Mesendoderm (in vitro differentiated cells): ENCODE measurements at regions not wholly inside any gene's neighbourhood (a gene's known extent, or its start where the extent isn't known, plus 50 kb on each side); places are given as distances from the start of the nearest gene placed in this dataset.

Experiments used
- DNase-seq: peaks from one replicate; pipeline ENCODE4 v3.0.0; 2013
- H2AK5ac ChIP-seq: 2 replicates; pipeline ENCODE4 v1.6.1; 2013; ENCODE audit warnings: low read length, inconsistent platforms
- H2BK120ac ChIP-seq: 2 replicates; pipeline ENCODE4 v1.6.1; 2013; ENCODE audit warnings: low read depth, mild to moderate bottlenecking, low read length, moderate library complexity, mixed read lengths
- H2BK15ac ChIP-seq: replicated peaks from 2 replicates; pipeline ENCODE4 v1.6.1; 2013; ENCODE audit warnings: low read depth, mild to moderate bottlenecking, moderate library complexity
- H2BK5ac ChIP-seq: 2 replicates; pipeline ENCODE4 v1.6.1; 2013; ENCODE audit warnings: low read length, inconsistent platforms
- H3K18ac ChIP-seq: 2 replicates; pipeline ENCODE4 v1.6.1; 2013; ENCODE audit warnings: mild to moderate bottlenecking, low read length, mixed read lengths
- H3K23ac ChIP-seq: one replicate; pipeline ENCODE4 v1.6.1; 2013; ENCODE audit warnings: low read length
- H3K27ac ChIP-seq: 2 replicates; pipeline ENCODE4 v1.5.1; 2013; ENCODE audit warnings: low read depth, mild to moderate bottlenecking, inconsistent platforms, low read length, moderate library complexity
- H3K27me3 ChIP-seq: 2 replicates; pipeline ENCODE4 v1.6.1; 2013; ENCODE audit warnings: low read length, control low read depth, mild to moderate bottlenecking, inconsistent platforms; ENCODE audit not compliant: insufficient read depth, poor library complexity
- H3K36me3 ChIP-seq: 2 replicates; pipeline ENCODE4 v1.6.1; 2013; ENCODE audit warnings: low read length, inconsistent platforms; ENCODE audit not compliant: control insufficient read depth, insufficient read depth
- H3K4ac ChIP-seq: one replicate; pipeline ENCODE4 v1.6.1; 2013; ENCODE audit warnings: low read depth, mild to moderate bottlenecking, low read length, moderate library complexity
- H3K4me1 ChIP-seq: 2 replicates; pipeline ENCODE4 v1.6.1; 2013; ENCODE audit warnings: low read depth, low read length, inconsistent platforms; ENCODE audit not compliant: control insufficient read depth
- H3K4me2 ChIP-seq: 2 replicates; pipeline ENCODE4 v1.6.1; 2013; ENCODE audit warnings: low read length
- H3K4me3 ChIP-seq: 2 replicates; pipeline ENCODE4 v1.5.1; 2013; ENCODE audit warnings: mild to moderate bottlenecking, low read length
- H3K56ac ChIP-seq: one replicate; pipeline ENCODE4 v1.6.1; 2013; ENCODE audit warnings: low read length
- H3K79me1 ChIP-seq: 2 replicates; pipeline ENCODE4 v1.6.1; 2013; ENCODE audit warnings: low read length, inconsistent platforms
- H3K79me2 ChIP-seq: 2 replicates; pipeline ENCODE4 v1.6.1; 2013; ENCODE audit warnings: mild to moderate bottlenecking, low read length; ENCODE audit not compliant: control insufficient read depth, insufficient read depth
- H3K9ac ChIP-seq: 2 replicates; pipeline ENCODE4 v1.6.1; 2013; ENCODE audit warnings: low read length, inconsistent platforms
- H4K5ac ChIP-seq: one replicate; pipeline ENCODE4 v1.6.1; 2013; ENCODE audit warnings: low read length
- H4K8ac ChIP-seq: one replicate; pipeline ENCODE4 v1.6.1; 2013; ENCODE audit warnings: low read depth, mild to moderate bottlenecking, control low read depth, low read length, moderate library complexity
- WGBS: extraction: QIAGEN DNeasy Blood & Tissue Kit; methylation state at CpG from one replicate; pipeline ENCODE4 v1.1.7; 2013; ENCODE audit warnings: low lambda C conversion rate, missing lambda C conversion rate; ENCODE audit not compliant: insufficient coverage; ENCODE audit errors: extremely low coverage; 5-methylcytosine and 5-hydroxymethylcytosine counted together

DNA sequence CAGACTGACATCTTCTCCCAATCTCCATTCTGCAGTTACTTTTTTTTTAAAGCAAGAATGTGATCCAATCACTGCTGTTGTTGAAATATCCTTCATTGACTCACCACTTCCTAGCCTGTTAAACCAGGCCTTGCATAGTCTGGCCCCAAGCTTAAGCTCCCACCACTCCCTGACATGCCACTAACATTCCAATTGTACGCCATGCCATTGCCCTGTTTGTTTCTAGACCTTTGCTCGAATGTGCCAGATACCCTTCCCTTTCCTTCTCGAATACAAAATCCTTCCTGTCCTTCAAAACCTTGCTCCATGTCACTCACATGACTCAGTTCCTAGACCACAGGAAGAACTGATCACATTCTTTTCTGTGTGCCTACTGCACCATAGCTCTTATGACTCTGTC is 224.2 kb downstream of the CYRIA start:
- no peak overlapping the region for H4K5ac ChIP-seq
- no peaks in the 10 kb centered on the region for H3K36me3 ChIP-seq
- no peak overlapping the region for H3K4me2 ChIP-seq
- H4K8ac ChIP-seq = no peak overlapping the region
- H3K79me1 ChIP-seq = no peaks in the 10 kb centered on the region
- H3K4ac ChIP-seq = no peak overlapping the region
- H2BK15ac ChIP-seq = no peak overlapping the region
- no peak overlapping the region for H3K56ac ChIP-seq
- no peak overlapping the region for H3K4me3 ChIP-seq
- no peak overlapping the region for H3K27ac ChIP-seq
- H3K9ac ChIP-seq = no peak overlapping the region
- H3K79me2 ChIP-seq = no peaks in the 10 kb centered on the region
- H3K23ac ChIP-seq = no peak overlapping the region
- H2AK5ac ChIP-seq = no peak overlapping the region
- peaks cover 1% of the 10 kb centered on the region for H3K27me3 ChIP-seq
- no CpG with 5 or more reads among the region's 3 CpGs for WGBS
- peak; percentile 20 for DNase-seq
- no peak overlapping the region for H3K18ac ChIP-seq
- H2BK120ac ChIP-seq = no peak overlapping the region
- H3K4me1 ChIP-seq = peaks cover 3% of the 10 kb centered on the region
- H2BK5ac ChIP-seq = no peak overlapping the region

DNA sequence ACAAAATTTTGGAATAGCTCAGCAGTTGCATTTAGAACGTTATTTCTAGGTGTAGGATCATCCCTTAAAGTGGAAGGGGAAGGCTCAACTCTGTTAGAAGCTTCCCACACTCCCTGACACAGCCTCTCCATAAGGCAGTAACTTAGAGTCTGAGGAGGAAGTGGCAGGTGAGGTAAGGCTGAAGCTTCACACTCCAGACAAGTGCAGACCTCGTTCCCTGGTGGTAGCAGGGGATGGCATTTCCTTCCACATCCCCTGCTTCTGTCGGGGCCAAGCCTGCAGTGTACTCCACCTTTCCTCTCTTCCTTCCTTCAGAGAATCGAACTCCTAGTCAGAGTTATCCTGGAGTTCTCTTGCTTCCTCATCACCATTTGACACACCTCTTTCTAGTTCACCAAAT is 224.7 kb downstream of the CYRIA start:
- peaks cover 1% of the 10 kb centered on the region for H3K27me3 ChIP-seq
- WGBS = no CpG with 5 or more reads among the region's 4 CpGs
- no peak overlapping the region for H3K56ac ChIP-seq
- no peak overlapping the region for H4K8ac ChIP-seq
- no peak overlapping the region for H2BK120ac ChIP-seq
- H3K4ac ChIP-seq = no peak overlapping the region
- no peak overlapping the region for H2AK5ac ChIP-seq
- H3K27ac ChIP-seq = no peak overlapping the region
- H3K4me1 ChIP-seq = peaks cover 3% of the 10 kb centered on the region
- H2BK5ac ChIP-seq = no peak overlapping the region
- H3K18ac ChIP-seq = no peak overlapping the region
- H2BK15ac ChIP-seq = no peak overlapping the region
- H3K9ac ChIP-seq = no peak overlapping the region
- no peak overlapping the region for H3K4me2 ChIP-seq
- no peak overlapping the region for H3K23ac ChIP-seq
- no peak overlapping the region for H3K4me3 ChIP-seq
- no peaks in the 10 kb centered on the region for H3K36me3 ChIP-seq
- H3K79me2 ChIP-seq = no peaks in the 10 kb centered on the region
- DNase-seq = no peak
- no peak overlapping the region for H4K5ac ChIP-seq
- no peaks in the 10 kb centered on the region for H3K79me1 ChIP-seq

DNA sequence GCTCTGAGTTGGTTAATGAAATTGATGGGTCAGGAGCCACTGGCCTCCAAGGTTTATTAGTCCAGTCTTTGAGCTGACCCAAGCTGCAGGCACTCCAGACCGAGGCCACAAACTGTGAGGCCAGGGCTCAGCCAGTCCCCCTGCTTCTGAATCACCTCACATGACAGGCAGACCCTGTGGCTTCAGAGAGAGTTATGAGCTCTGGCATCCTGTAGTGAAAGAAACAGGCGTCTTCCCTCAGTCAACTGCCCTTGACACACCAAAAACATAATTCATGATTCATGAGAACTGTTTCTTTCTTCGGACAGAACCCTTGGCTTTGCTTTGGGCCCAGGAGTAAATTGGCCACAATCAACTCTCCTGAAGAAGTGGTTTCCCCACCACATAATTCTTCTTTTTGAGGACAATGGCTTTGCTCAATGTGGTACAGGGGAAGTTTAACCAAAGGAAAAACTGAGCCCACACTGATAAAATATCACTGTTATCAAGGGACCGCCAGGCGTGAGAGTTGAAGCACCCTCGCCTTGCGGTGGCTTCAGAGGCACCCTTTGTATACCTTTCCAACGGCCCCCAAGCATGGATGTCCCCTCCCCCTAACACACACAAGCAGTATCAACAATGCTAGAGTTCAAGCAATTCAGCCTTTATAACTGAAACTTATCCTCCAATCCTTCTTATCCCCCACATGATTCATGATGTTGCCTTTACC is 226.9 kb downstream of the CYRIA start:
- no peak overlapping the region for H3K56ac ChIP-seq
- no peaks in the 10 kb centered on the region for H3K36me3 ChIP-seq
- no peak overlapping the region for H3K4me3 ChIP-seq
- no peaks in the 10 kb centered on the region for H3K79me1 ChIP-seq
- no peak overlapping the region for H3K18ac ChIP-seq
- no peak overlapping the region for H2AK5ac ChIP-seq
- H4K5ac ChIP-seq = no peak overlapping the region
- no peak overlapping the region for H3K27ac ChIP-seq
- no peak overlapping the region for H2BK120ac ChIP-seq
- no peak overlapping the region for H4K8ac ChIP-seq
- H3K4ac ChIP-seq = no peak overlapping the region
- no peak for DNase-seq
- H2BK15ac ChIP-seq = no peak overlapping the region
- no peak overlapping the region for H3K9ac ChIP-seq
- WGBS = no CpG with 5 or more reads among the region's 8 CpGs
- H3K79me2 ChIP-seq = no peaks in the 10 kb centered on the region
- H3K4me2 ChIP-seq = no peak overlapping the region
- H3K4me1 ChIP-seq = no peaks in the 10 kb centered on the region
- H2BK5ac ChIP-seq = no peak overlapping the region
- no peak overlapping the region for H3K23ac ChIP-seq
- H3K27me3 ChIP-seq = peaks cover 1% of the 10 kb centered on the region

DNA sequence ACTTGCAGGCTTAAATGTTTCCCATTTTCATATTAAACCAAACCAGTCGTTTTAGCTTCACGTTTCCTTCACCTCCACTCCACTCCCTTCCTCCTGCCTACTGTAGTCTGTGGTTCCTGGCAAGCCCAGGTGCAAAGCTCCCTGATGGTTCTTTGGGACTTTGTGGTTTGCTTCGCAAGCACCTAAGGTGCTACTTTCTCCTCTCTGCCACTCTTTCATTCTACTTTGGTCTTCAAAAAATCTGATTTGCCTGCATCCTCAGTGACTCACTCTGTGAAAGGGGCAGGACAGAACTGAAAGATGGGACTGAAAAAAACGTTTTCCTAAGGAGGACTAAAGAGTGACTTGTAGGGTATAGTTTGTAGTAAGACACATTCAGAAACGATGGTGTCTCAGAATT is 228.4 kb downstream of the CYRIA start:
- Histone ChIP-seq H3K79me1 (no peaks in the 10 kb centered on the region), H3K4me3 (no peak overlapping the region), H2AK5ac (no peak overlapping the region), H3K4me1 (no peaks in the 10 kb centered on the region), H3K4ac (no peak overlapping the region), H4K5ac (no peak overlapping the region), H3K18ac (no peak overlapping the region), H3K27ac (no peak overlapping the region), H3K4me2 (no peak overlapping the region), H4K8ac (no peak overlapping the region), H2BK15ac (no peak overlapping the region), H3K56ac (no peak overlapping the region), H3K23ac (no peak overlapping the region), H3K36me3 (no peaks in the 10 kb centered on the region), H2BK5ac (no peak overlapping the region), H3K9ac (no peak overlapping the region), H3K79me2 (no peaks in the 10 kb centered on the region), H2BK120ac (no peak overlapping the region), H3K27me3 (peaks cover 1% of the 10 kb centered on the region)
- no CpG with 5 or more reads among the region's 5 CpGs for WGBS
- no peak for DNase-seq

DNA sequence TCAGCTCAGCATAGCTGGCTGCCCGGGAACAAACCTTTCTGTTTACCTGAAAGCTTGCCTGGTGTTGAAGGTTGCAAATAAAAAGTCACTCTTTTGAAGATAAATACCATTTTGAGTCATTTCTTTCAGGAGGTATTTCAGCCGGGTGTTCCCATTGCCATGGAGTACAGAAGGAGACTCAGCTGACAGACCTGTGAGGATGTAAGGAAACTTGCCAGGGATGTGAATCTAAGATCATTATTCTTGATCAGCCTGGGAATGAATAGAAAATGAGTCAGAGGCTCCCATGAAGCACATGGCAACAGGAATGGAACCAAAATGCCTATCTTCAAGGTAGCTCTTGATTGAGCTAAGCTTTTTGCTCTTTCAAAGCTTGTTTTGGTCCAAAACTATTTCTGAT is 231.2 kb downstream of the CYRIA start:
- Histone ChIP-seq H3K9ac (no peak overlapping the region), H4K8ac (no peak overlapping the region), H3K36me3 (no peaks in the 10 kb centered on the region), H2BK5ac (no peak overlapping the region), H3K79me2 (no peaks in the 10 kb centered on the region), H2BK15ac (no peak overlapping the region), H2BK120ac (no peak overlapping the region), H3K18ac (no peak overlapping the region), H3K27me3 (peaks cover 1% of the 10 kb centered on the region), H3K79me1 (no peaks in the 10 kb centered on the region), H3K4ac (no peak overlapping the region), H3K4me1 (no peaks in the 10 kb centered on the region), H3K4me2 (no peak overlapping the region), H3K4me3 (no peak overlapping the region), H2AK5ac (no peak overlapping the region), H3K23ac (no peak overlapping the region), H3K56ac (no peak overlapping the region), H4K5ac (no peak overlapping the region), H3K27ac (no peak overlapping the region)
- no peak for DNase-seq
- no CpG with 5 or more reads among the region's 2 CpGs for WGBS

DNA sequence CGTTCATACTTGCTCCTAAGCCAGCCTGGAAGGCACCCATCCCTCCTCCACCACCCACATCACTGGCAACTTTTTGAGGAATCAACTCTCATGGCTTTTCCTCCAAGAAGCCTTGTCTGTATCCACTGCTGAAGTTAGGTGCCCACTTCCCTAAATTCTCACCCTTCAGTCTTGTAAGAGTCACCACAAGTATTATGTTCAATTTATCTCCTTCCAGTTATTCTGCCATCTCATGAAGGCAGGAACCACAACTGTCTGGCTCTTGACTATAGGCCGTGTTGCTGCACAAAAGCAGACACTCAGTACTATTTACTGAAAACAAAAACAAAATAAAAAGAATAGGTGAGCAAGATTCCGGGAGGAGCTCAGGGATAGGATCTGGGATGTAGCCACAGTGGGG is 234.8 kb downstream of the CYRIA start:
- Histone ChIP-seq H4K8ac (no peak overlapping the region), H3K4me3 (no peak overlapping the region), H3K79me1 (no peaks in the 10 kb centered on the region), H2BK120ac (no peak overlapping the region), H3K18ac (no peak overlapping the region), H3K4me2 (no peak overlapping the region), H3K4ac (no peak overlapping the region), H3K9ac (no peak overlapping the region), H3K23ac (no peak overlapping the region), H2BK15ac (no peak overlapping the region), H3K79me2 (no peaks in the 10 kb centered on the region), H3K27ac (no peak overlapping the region), H3K56ac (no peak overlapping the region), H2AK5ac (no peak overlapping the region), H3K4me1 (peaks cover 2% of the 10 kb centered on the region), H4K5ac (no peak overlapping the region), H3K36me3 (no peaks in the 10 kb centered on the region), H2BK5ac (no peak overlapping the region), H3K27me3 (no peaks in the 10 kb centered on the region)
- no CpG with 5 or more reads among the region's 3 CpGs for WGBS
- DNase-seq = no peak
